PC-9 (cell line): ENCODE measurements at regions not wholly inside any gene's neighbourhood (a gene's known extent, or its start where the extent isn't known, plus 50 kb on each side); places are given as distances from the start of the nearest gene placed in this dataset.

Experiments used
- CTCF ChIP-seq: fragments of 200-600 bp; sonication (generic); conservative IDR thresholded peaks from 2 replicates; pipeline ENCODE4 v1.6.1; 2017; ENCODE audit warnings: mixed run types, antibody characterized with exemption, mild to moderate bottlenecking, moderate library complexity
- EZH2 ChIP-seq: fragments of 200-600 bp; sonication (generic); IDR thresholded peaks from 2 replicates; pipeline ENCODE4 v1.8.0; 2017; ENCODE audit warnings: antibody characterized with exemption, low read depth

GRCh38 chr2:182558564-182558963 lies 131.7 kb upstream of the PDE1A start:
- TF ChIP-seq CTCF: no peak
- no peak for TF ChIP-seq EZH2
